ENCODE measurements at regions not wholly inside any gene's neighbourhood (a gene's known extent, or its start where the extent isn't known, plus 50 kb on each side); places are given as distances from the start of the nearest gene placed in this dataset.
"Not testable (repeated sequence)": the region's sequence is repeated elsewhere in the genome, so short reads cannot be mapped to it uniquely, and the experiment has no call there.

DNA sequence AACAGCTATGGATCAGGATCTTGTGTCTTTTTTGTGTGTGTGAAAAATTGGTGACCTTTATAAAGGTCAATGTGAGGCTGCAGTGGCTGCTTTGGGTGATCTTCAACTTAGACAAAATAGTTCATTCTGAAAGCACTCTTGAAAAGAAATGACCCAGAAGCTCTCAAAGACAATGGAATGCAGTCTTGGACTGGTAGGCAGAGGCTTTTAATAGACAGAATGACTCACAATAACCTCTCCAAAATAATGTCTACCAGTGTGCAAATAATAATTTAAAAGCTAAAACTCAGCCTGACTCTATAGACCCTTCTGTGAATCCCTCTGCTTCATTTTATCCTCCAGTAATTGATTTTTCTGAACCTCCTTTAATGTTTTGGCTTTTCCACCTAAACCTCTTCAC, 310.0 kb downstream of the SRGAP2C start:
- TF ChIP-seq POLR2A, POLR2AphosphoS5 (IDR thresholded peaks at IDR 0.05; ENCODE audit: low read depth, low read length): not testable (repeated sequence)
